ENCODE measurements at regions not wholly inside any gene's neighbourhood (a gene's known extent, or its start where the extent isn't known, plus 50 kb on each side); places are given as distances from the start of the nearest gene placed in this dataset.
"Not testable (repeated sequence)": the region's sequence is repeated elsewhere in the genome, so short reads cannot be mapped to it uniquely, and the experiment has no call there.

GRCh38 chr4:145255311-145255710, 74.9 kb upstream of the OTUD4 start:
- TF ChIP-seq CTCF (IDR thresholded peaks at IDR 0.05); ZFX (IDR thresholded peaks at IDR 0.05; ENCODE audit: borderline replicate concordance): not testable (repeated sequence)

Data from 22Rv1 (cell line).